Tibial nerve (tissue), 3 donors: ENCODE measurements at regions not wholly inside any gene's neighbourhood (a gene's known extent, or its start where the extent isn't known, plus 50 kb on each side); places are given as distances from the start of the nearest gene placed in this dataset.

Source experiments
- CTCF ChIP-seq, 5 experiments: fragments of 200-600 bp in 3 of 5; fragments of 450-650 bp in 2 of 5; sonication (generic) in 3 of 5; IDR thresholded peaks; one replicate each; pipeline ENCODE4 v1.5.1; 2016 to 2019; ENCODE audit warnings: antibody characterized with exemption in 5 of 5, mild to moderate bottlenecking in 3 of 5, moderate library complexity in 2 of 5
- POLR2A ChIP-seq, 2 donors: fragments of 450-650 bp; IDR thresholded peaks; one replicate each; pipeline ENCODE4 v1.6.1; 2017; ENCODE audit warnings: antibody characterized with exemption in 2 of 2, mild to moderate bottlenecking in 2 of 2, moderate library complexity in 2 of 2

- TF ChIP-seq POLR2A (IDR thresholded peaks at IDR 0.05) (no peak), CTCF (IDR thresholded peaks at IDR 0.05) (no peak)
Observed at GRCh38 chr15:70602834-70603560, 160.4 kb downstream of the UACA start.
